ENCODE measurements at regions not wholly inside any gene's neighbourhood (a gene's known extent, or its start where the extent isn't known, plus 50 kb on each side); places are given as distances from the start of the nearest gene placed in this dataset.
A peak's percentile ranks its signal among the peaks of the same experiment; 100 is the strongest.
"Not testable (repeated sequence)": the region's sequence is repeated elsewhere in the genome, so short reads cannot be mapped to it uniquely, and the experiment has no call there.

- over 99% methylated on average over 17 of the region's 18 CpGs for WGBS (ENCODE audit: insufficient coverage)
- H3K36me3 ChIP-seq (ENCODE audit: control insufficient read depth, insufficient read depth, low read length); H3K4me3 ChIP-seq (ENCODE audit: low read depth, low read length); H3K27ac ChIP-seq (ENCODE audit: low read depth, low read length); H3K9me3 ChIP-seq (ENCODE audit: control insufficient read depth, insufficient read depth, low read length); DNase-seq (ENCODE audit: low read depth in 4 of 6, low spot score in 6 of 6); H3K27me3 ChIP-seq (ENCODE audit: control insufficient read depth, insufficient read depth, low read length); H3K4me1 ChIP-seq (ENCODE audit: control insufficient read depth, insufficient read depth, low read length): not testable (repeated sequence)
Measured at GRCh38 chr14:40216408-40216807, 784.2 kb upstream of the FBXO33 start.

- Histone ChIP-seq H3K4me3 (ENCODE audit: low read depth, low read length) (no peak overlapping the region), H3K4me1 (ENCODE audit: control insufficient read depth, insufficient read depth, low read length) (no peaks in the 10 kb centered on the region), H3K27me3 (ENCODE audit: control insufficient read depth, insufficient read depth, low read length) (no peaks in the 10 kb centered on the region), H3K36me3 (ENCODE audit: control insufficient read depth, insufficient read depth, low read length) (peaks cover 2% of the 10 kb centered on the region), H3K9me3 (ENCODE audit: control insufficient read depth, insufficient read depth, low read length) (peaks cover 4% of the 10 kb centered on the region), H3K27ac (ENCODE audit: low read depth, low read length) (no peak overlapping the region)
- DNase-seq (ENCODE audit: low read depth in 4 of 6, low spot score in 6 of 6): no peak
Measured at GRCh38 chr14:40213701-40214100, 781.5 kb upstream of the FBXO33 start.

- peaks cover 3% of the 10 kb centered on the region for H3K4me1 ChIP-seq (ENCODE audit: control insufficient read depth, insufficient read depth, low read length)
- DNase-seq (ENCODE audit: low read depth in 4 of 6, low spot score in 6 of 6): peak in 1 of 6 donors; percentile 14
- WGBS (ENCODE audit: insufficient coverage): 87% methylated on average over 11 of the region's 11 CpGs
Measured at GRCh38 chr14:40204441-40205175, 772.4 kb upstream of the FBXO33 start.

GRCh38 chr14:40199101-40199500 lies 766.9 kb upstream of the FBXO33 start:
- no peak overlapping the region for H3K4me3 ChIP-seq (ENCODE audit: low read depth, low read length)
- no peak for DNase-seq (ENCODE audit: low read depth in 4 of 6, low spot score in 6 of 6)
- no CpG with 5 or more reads among the region's 1 CpG for WGBS (ENCODE audit: insufficient coverage)
- H3K27me3 ChIP-seq (ENCODE audit: control insufficient read depth, insufficient read depth, low read length): no peaks in the 10 kb centered on the region
- H3K4me1 ChIP-seq (ENCODE audit: control insufficient read depth, insufficient read depth, low read length): no peaks in the 10 kb centered on the region
- H3K27ac ChIP-seq (ENCODE audit: low read depth, low read length): no peak overlapping the region
- no peaks in the 10 kb centered on the region for H3K36me3 ChIP-seq (ENCODE audit: control insufficient read depth, insufficient read depth, low read length)
- H3K9me3 ChIP-seq (ENCODE audit: control insufficient read depth, insufficient read depth, low read length): peaks cover 2% of the 10 kb centered on the region

More at GRCh38 chr14:40204441-40205175, 772.4 kb upstream of the FBXO33 start:
- H3K27ac ChIP-seq (ENCODE audit: low read depth, low read length): no peak overlapping the region
- no peak overlapping the region for H3K4me3 ChIP-seq (ENCODE audit: low read depth, low read length)
- no peaks in the 10 kb centered on the region for H3K27me3 ChIP-seq (ENCODE audit: control insufficient read depth, insufficient read depth, low read length)
- H3K36me3 ChIP-seq (ENCODE audit: control insufficient read depth, insufficient read depth, low read length): no peaks in the 10 kb centered on the region
- peaks cover 6% of the 10 kb centered on the region for H3K9me3 ChIP-seq (ENCODE audit: control insufficient read depth, insufficient read depth, low read length)

GRCh38 chr14:40197344-40197743 lies 765.1 kb upstream of the FBXO33 start:
- Histone ChIP-seq H3K27ac (ENCODE audit: low read depth, low read length) (no peak overlapping the region), H3K4me1 (ENCODE audit: control insufficient read depth, insufficient read depth, low read length) (no peaks in the 10 kb centered on the region), H3K36me3 (ENCODE audit: control insufficient read depth, insufficient read depth, low read length) (no peaks in the 10 kb centered on the region), H3K4me3 (ENCODE audit: low read depth, low read length) (no peak overlapping the region), H3K27me3 (ENCODE audit: control insufficient read depth, insufficient read depth, low read length) (no peaks in the 10 kb centered on the region), H3K9me3 (ENCODE audit: control insufficient read depth, insufficient read depth, low read length) (peaks cover 2% of the 10 kb centered on the region)
- DNase-seq (ENCODE audit: low read depth in 4 of 6, low spot score in 6 of 6): no peak
- no CpG with 5 or more reads among the region's 2 CpGs for WGBS (ENCODE audit: insufficient coverage)

GRCh38 chr14:40188006-40188405 lies 755.8 kb upstream of the FBXO33 start:
- 100% methylated on average over 1 of the region's 3 CpGs for WGBS (ENCODE audit: insufficient coverage)
- H3K27me3 ChIP-seq (ENCODE audit: control insufficient read depth, insufficient read depth, low read length): no peaks in the 10 kb centered on the region
- H3K4me3 ChIP-seq (ENCODE audit: low read depth, low read length): no peak overlapping the region
- no peak overlapping the region for H3K27ac ChIP-seq (ENCODE audit: low read depth, low read length)
- no peak for DNase-seq (ENCODE audit: low read depth in 4 of 6, low spot score in 6 of 6)
- H3K9me3 ChIP-seq (ENCODE audit: control insufficient read depth, insufficient read depth, low read length): no peaks in the 10 kb centered on the region
- H3K36me3 ChIP-seq (ENCODE audit: control insufficient read depth, insufficient read depth, low read length): no peaks in the 10 kb centered on the region
- H3K4me1 ChIP-seq (ENCODE audit: control insufficient read depth, insufficient read depth, low read length): no peaks in the 10 kb centered on the region

- Histone ChIP-seq H3K27ac (ENCODE audit: low read depth, low read length) (no peak overlapping the region), H3K9me3 (ENCODE audit: control insufficient read depth, insufficient read depth, low read length) (peaks cover 6% of the 10 kb centered on the region), H3K36me3 (ENCODE audit: control insufficient read depth, insufficient read depth, low read length) (no peaks in the 10 kb centered on the region), H3K4me3 (ENCODE audit: low read depth, low read length) (no peak overlapping the region), H3K4me1 (ENCODE audit: control insufficient read depth, insufficient read depth, low read length) (no peaks in the 10 kb centered on the region), H3K27me3 (ENCODE audit: control insufficient read depth, insufficient read depth, low read length) (no peaks in the 10 kb centered on the region)
- no CpG with 5 or more reads among the region's 5 CpGs for WGBS (ENCODE audit: insufficient coverage)
- no peak for DNase-seq (ENCODE audit: low read depth in 4 of 6, low spot score in 6 of 6)
Measured at GRCh38 chr14:40164083-40164482, 731.9 kb upstream of the FBXO33 start.

GRCh38 chr14:40139657-40140056 lies 707.4 kb upstream of the FBXO33 start:
- H3K36me3 ChIP-seq (ENCODE audit: control insufficient read depth, insufficient read depth, low read length): no peaks in the 10 kb centered on the region
- DNase-seq (ENCODE audit: low read depth in 4 of 6, low spot score in 6 of 6): no peak
- H3K4me1 ChIP-seq (ENCODE audit: control insufficient read depth, insufficient read depth, low read length): no peaks in the 10 kb centered on the region
- H3K27ac ChIP-seq (ENCODE audit: low read depth, low read length): no peak overlapping the region
- no peaks in the 10 kb centered on the region for H3K9me3 ChIP-seq (ENCODE audit: control insufficient read depth, insufficient read depth, low read length)
- H3K4me3 ChIP-seq (ENCODE audit: low read depth, low read length): no peak overlapping the region
- no peaks in the 10 kb centered on the region for H3K27me3 ChIP-seq (ENCODE audit: control insufficient read depth, insufficient read depth, low read length)

GRCh38 chr14:40133463-40133862 lies 701.2 kb upstream of the FBXO33 start:
- no peaks in the 10 kb centered on the region for H3K36me3 ChIP-seq (ENCODE audit: control insufficient read depth, insufficient read depth, low read length)
- H3K9me3 ChIP-seq (ENCODE audit: control insufficient read depth, insufficient read depth, low read length): peaks cover 2% of the 10 kb centered on the region
- no peak for DNase-seq (ENCODE audit: low read depth in 4 of 6, low spot score in 6 of 6)
- H3K27ac ChIP-seq (ENCODE audit: low read depth, low read length): no peak overlapping the region
- H3K4me1 ChIP-seq (ENCODE audit: control insufficient read depth, insufficient read depth, low read length): no peaks in the 10 kb centered on the region
- no peak overlapping the region for H3K4me3 ChIP-seq (ENCODE audit: low read depth, low read length)
- H3K27me3 ChIP-seq (ENCODE audit: control insufficient read depth, insufficient read depth, low read length): no peaks in the 10 kb centered on the region
- WGBS (ENCODE audit: insufficient coverage): no CpG with 5 or more reads among the region's 2 CpGs

GRCh38 chr14:40129159-40129558 lies 696.9 kb upstream of the FBXO33 start:
- no peak for DNase-seq (ENCODE audit: low read depth in 4 of 6, low spot score in 6 of 6)
- no peaks in the 10 kb centered on the region for H3K4me1 ChIP-seq (ENCODE audit: control insufficient read depth, insufficient read depth, low read length)
- H3K36me3 ChIP-seq (ENCODE audit: control insufficient read depth, insufficient read depth, low read length): no peaks in the 10 kb centered on the region
- no peak overlapping the region for H3K4me3 ChIP-seq (ENCODE audit: low read depth, low read length)
- peaks cover 2% of the 10 kb centered on the region for H3K9me3 ChIP-seq (ENCODE audit: control insufficient read depth, insufficient read depth, low read length)
- no peaks in the 10 kb centered on the region for H3K27me3 ChIP-seq (ENCODE audit: control insufficient read depth, insufficient read depth, low read length)
- no peak overlapping the region for H3K27ac ChIP-seq (ENCODE audit: low read depth, low read length)
